Inflammatory macrophage (primary cell): ENCODE measurements at regions not wholly inside any gene's neighbourhood (a gene's known extent, or its start where the extent isn't known, plus 50 kb on each side); places are given as distances from the start of the nearest gene placed in this dataset.
"Not testable (repeated sequence)": the region's sequence is repeated elsewhere in the genome, so short reads cannot be mapped to it uniquely, and the experiment has no call there.

Experiments used
- DNase-seq, 2 donors: peaks; one replicate each; pipeline ENCODE4 v3.0.0-alpha.2; 2020 to 2022

GRCh38 chr2:36163520-36164254 is 191.9 kb upstream of the CRIM1 start:
- DNase-seq: peak in 1 of 2 donors; percentile 14

GRCh38 chr2:36157093-36157492 is 198.5 kb upstream of the CRIM1 start:
- DNase-seq: not testable (repeated sequence)

GRCh38 chr2:36147670-36148390 is 207.7 kb upstream of the CRIM1 start:
- no peak for DNase-seq

- no peak for DNase-seq
These were observed 208.8 kb upstream of the CRIM1 start for GRCh38 chr2:36146765-36147164.

GRCh38 chr2:36140391-36140790 is 215.2 kb upstream of the CRIM1 start:
- no peak for DNase-seq

GRCh38 chr2:36137612-36138011 is 218.0 kb upstream of the CRIM1 start:
- DNase-seq: no peak

- no peak for DNase-seq
These were observed 221.3 kb upstream of the CRIM1 start for GRCh38 chr2:36134281-36134680.

GRCh38 chr2:36128359-36128758 is 227.2 kb upstream of the CRIM1 start:
- no peak for DNase-seq

GRCh38 chr2:36125702-36126101 is 229.9 kb upstream of the CRIM1 start:
- DNase-seq: no peak

- no peak for DNase-seq
These were observed 231.6 kb upstream of the CRIM1 start for GRCh38 chr2:36123995-36124394.

- DNase-seq: no peak
These were observed 258.6 kb upstream of the CRIM1 start for GRCh38 chr2:36097022-36097421.

GRCh38 chr2:36091844-36092741 is 263.5 kb upstream of the CRIM1 start:
- DNase-seq: not testable (repeated sequence)

- no peak for DNase-seq
These were observed 266.8 kb upstream of the CRIM1 start for GRCh38 chr2:36088716-36089328.

GRCh38 chr2:36087344-36087743 is 268.2 kb upstream of the CRIM1 start:
- no peak for DNase-seq

- no peak for DNase-seq
These were observed 275.8 kb upstream of the CRIM1 start for GRCh38 chr2:36079793-36080192.

- no peak for DNase-seq
These were observed 281.6 kb upstream of the CRIM1 start for GRCh38 chr2:36074008-36074407.

- DNase-seq: no peak
These were observed 283.9 kb upstream of the CRIM1 start for GRCh38 chr2:36071698-36072097.

- DNase-seq: no peak
These were observed 286.5 kb upstream of the CRIM1 start for GRCh38 chr2:36069074-36069473.

GRCh38 chr2:36068086-36068485 is 287.5 kb upstream of the CRIM1 start:
- no peak for DNase-seq

GRCh38 chr2:36060133-36060532 is 295.4 kb upstream of the CRIM1 start:
- DNase-seq: no peak

- peak; percentile 15 to 33 for DNase-seq
These were observed 295.9 kb upstream of the CRIM1 start for GRCh38 chr2:36059691-36060090.

GRCh38 chr2:36058953-36059352 is 296.6 kb upstream of the CRIM1 start:
- DNase-seq: peak; percentile 37 to 48

GRCh38 chr2:36058076-36058475 is 297.5 kb upstream of the CRIM1 start:
- DNase-seq: no peak
